AG09319 (cell line): ENCODE measurements at regions not wholly inside any gene's neighbourhood (a gene's known extent, or its start where the extent isn't known, plus 50 kb on each side); places are given as distances from the start of the nearest gene placed in this dataset.

Experiments used
- DNase-seq: peaks from one replicate; pipeline ENCODE4 v3.0.0-alpha.2; 2010; ENCODE audit warnings: low read depth; ENCODE audit errors: extremely low read depth
- CTCF ChIP-seq: IDR thresholded peaks from 2 replicates; pipeline ENCODE4 v1.5.1; 2011; ENCODE audit warnings: low read depth, mild to moderate bottlenecking, inconsistent platforms, low read length, moderate library complexity

DNA sequence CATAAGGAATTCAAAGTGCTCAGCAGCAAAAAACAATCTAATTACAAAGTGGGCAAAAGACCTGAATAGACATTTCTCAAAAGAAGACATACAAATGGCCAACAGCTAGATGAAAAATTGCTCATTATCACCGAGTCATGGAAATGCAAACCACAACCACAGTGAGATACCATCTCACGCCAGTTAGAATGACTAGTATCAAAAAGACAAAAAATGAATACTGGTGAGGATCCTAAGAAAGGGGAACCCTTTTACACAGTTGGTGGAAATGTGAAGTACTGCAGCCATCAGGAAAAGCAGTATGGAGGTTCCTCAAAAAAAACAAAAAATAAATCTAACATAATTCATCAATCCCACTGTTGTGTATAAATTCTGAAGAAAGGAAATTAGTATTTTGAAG is 1206.1 kb downstream of the EFNB2 start:
- DNase-seq, result no peak
- TF ChIP-seq CTCF, result no peak

GRCh38 chr13:105328212-105328611 is 1207.2 kb downstream of the EFNB2 start:
- no peak for TF ChIP-seq CTCF
- no peak for DNase-seq

GRCh38 chr13:105327581-105328126 is 1207.8 kb downstream of the EFNB2 start:
- no peak for DNase-seq
- TF ChIP-seq CTCF, result no peak

DNA sequence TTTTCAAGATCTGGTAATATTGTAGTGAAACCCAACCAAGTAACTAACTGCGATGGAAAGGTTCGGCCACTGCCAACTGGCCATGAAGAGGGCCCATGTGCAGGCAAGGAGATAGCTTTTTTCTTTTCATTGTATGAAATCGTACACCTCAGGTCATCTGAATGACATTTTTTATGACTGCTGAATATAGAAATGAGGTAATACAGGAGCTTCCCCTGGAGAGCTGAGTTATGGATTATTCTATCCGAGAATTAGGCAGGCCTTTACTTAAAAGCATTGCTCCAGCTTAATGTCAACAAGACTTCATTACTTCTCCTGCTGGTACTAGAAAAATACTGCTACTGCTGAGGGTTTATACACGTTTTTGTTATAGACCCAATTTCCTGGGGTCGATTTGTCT is 1215.6 kb downstream of the EFNB2 start:
- no peak for DNase-seq
- no peak for TF ChIP-seq CTCF

- DNase-seq, result no peak
- no peak for TF ChIP-seq CTCF
Measured at GRCh38 chr13:105316731-105317130, 1218.7 kb downstream of the EFNB2 start.

- TF ChIP-seq CTCF, result no peak
- no peak for DNase-seq
Measured at GRCh38 chr13:105312906-105313305, 1222.6 kb downstream of the EFNB2 start.

DNA sequence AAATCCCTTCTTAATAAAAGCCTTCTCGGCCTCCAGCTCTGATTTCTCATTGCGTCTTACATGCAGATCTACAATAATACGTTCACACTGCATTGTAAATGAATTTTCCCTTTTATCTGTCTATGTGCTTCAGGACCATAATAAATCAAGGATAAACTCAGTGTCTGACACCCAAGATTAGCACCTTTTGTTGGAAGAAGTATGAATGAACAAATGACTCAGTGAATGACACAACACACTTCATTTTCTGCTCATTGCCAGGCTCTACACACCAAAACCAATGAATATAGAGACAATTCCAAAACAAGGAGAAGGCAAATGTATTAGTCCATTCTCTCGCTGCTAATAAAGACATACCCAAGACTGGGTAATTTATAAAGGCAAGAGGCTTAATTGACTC is 1224.4 kb downstream of the EFNB2 start:
- no peak for TF ChIP-seq CTCF
- DNase-seq, result no peak
